ENCODE measurements at regions not wholly inside any gene's neighbourhood (a gene's known extent, or its start where the extent isn't known, plus 50 kb on each side); places are given as distances from the start of the nearest gene placed in this dataset.

- no peak overlapping the region for H3K27ac Mint-ChIP-seq
- H3K4me1 Mint-ChIP-seq, result peaks cover 47% of the 10 kb centered on the region
- ChIA-PET POLR2A (no interaction called here), CTCF (no interaction called here)
- DNase-seq (ENCODE audit: low spot score) (no peak), ATAC-seq (no peak)
- no peaks in the 10 kb centered on the region; the same call in 1 of the 2 replicates for H3K36me3 Mint-ChIP-seq
- no peaks in the 10 kb centered on the region for H3K27me3 Mint-ChIP-seq (ENCODE audit: low read depth)
- H3K9me3 Mint-ChIP-seq, result peaks cover 7% of the 10 kb centered on the region; the same call in 1 of the 2 replicates
- H3K4me3 Mint-ChIP-seq, result no peak overlapping the region
- no peak for TF ChIP-seq MLX (CRISPR knock-in tag; IDR thresholded peaks at IDR 0.05)
- no peak for TF ChIP-seq EMX1 (CRISPR knock-in tag; IDR thresholded peaks at IDR 0.05)
- no peak for TF ChIP-seq USF2 (CRISPR knock-in tag; IDR thresholded peaks at IDR 0.05)
- no peak for TF ChIP-seq USF1 (CRISPR knock-in tag; IDR thresholded peaks at IDR 0.05)
- no peak for TF ChIP-seq ATF6 (CRISPR knock-in tag; IDR thresholded peaks at IDR 0.05)
- no peak for TF ChIP-seq ATF1 (CRISPR knock-in tag; IDR thresholded peaks at IDR 0.05)
- TF ChIP-seq ELF4 (CRISPR knock-in tag; IDR thresholded peaks at IDR 0.05; ENCODE audit: low read depth), result no peak
- no peak for TF ChIP-seq TCF7 (CRISPR knock-in tag; IDR thresholded peaks at IDR 0.05; ENCODE audit: low read depth)
- no peak for TF ChIP-seq RELA (CRISPR knock-in tag; IDR thresholded peaks at IDR 0.05; ENCODE audit: borderline replicate concordance)
- TF ChIP-seq NFE2L1 (CRISPR knock-in tag; IDR thresholded peaks at IDR 0.05), result no peak
- no peak for TF ChIP-seq ZNF219 (CRISPR knock-in tag; IDR thresholded peaks at IDR 0.05; ENCODE audit: borderline replicate concordance)
- no peak for TF ChIP-seq ZNF671 (CRISPR knock-in tag; IDR thresholded peaks at IDR 0.05)
- TF ChIP-seq TEAD1 (CRISPR knock-in tag; IDR thresholded peaks at IDR 0.05), result no peak
- TF ChIP-seq IRF2 (CRISPR knock-in tag; IDR thresholded peaks at IDR 0.05; ENCODE audit: borderline replicate concordance, low read depth), result no peak
- TF ChIP-seq CBFB (CRISPR knock-in tag; IDR thresholded peaks at IDR 0.05; ENCODE audit: low read depth), result no peak
- no peak for TF ChIP-seq ZNF416 (CRISPR knock-in tag; IDR thresholded peaks at IDR 0.05)
- TF ChIP-seq MAX (CRISPR knock-in tag; IDR thresholded peaks at IDR 0.05), result no peak
- no peak for TF ChIP-seq FOXP4 (CRISPR knock-in tag; IDR thresholded peaks at IDR 0.05)
Observed at GRCh38 chr13:36531746-36532486, 99.6 kb downstream of the CCNA1 start.

- no peak for DNase-seq (ENCODE audit: low spot score)
Observed at GRCh38 chr13:36533806-36534205, 101.5 kb downstream of the CCNA1 start.

More at GRCh38 chr13:36533806-36534205, 101.5 kb downstream of the CCNA1 start:
- ATAC-seq, result no peak
- Mint-ChIP-seq H3K27ac (no peak overlapping the region), H3K4me3 (no peak overlapping the region), H3K4me1 (peaks cover 35% of the 10 kb centered on the region), H3K9me3 (peaks cover 14% of the 10 kb centered on the region), H3K36me3 (peaks cover 11% of the 10 kb centered on the region), H3K27me3 (ENCODE audit: low read depth) (no peaks in the 10 kb centered on the region)
- ChIA-PET CTCF (interaction anchor here (1.1 to 1.3 kb wide), 2 partner anchors 21 to 251 kb away, joined by 3 to 4 read pairs; no protein-coding TSS in a partner anchor), POLR2A (no interaction called here)
- TF ChIP-seq ZSCAN18 (CRISPR knock-in tag; IDR thresholded peaks at IDR 0.05) (no peak), CBFB (CRISPR knock-in tag; IDR thresholded peaks at IDR 0.05; ENCODE audit: low read depth) (no peak), ZNF138 (CRISPR knock-in tag; conservative IDR thresholded peaks at IDR 0.05) (no peak), GABPB1 (CRISPR knock-in tag; IDR thresholded peaks at IDR 0.05) (no peak), NFYB (CRISPR knock-in tag; conservative IDR thresholded peaks at IDR 0.05; ENCODE audit: low read depth) (no peak)

All from WTC11 (cell line).